ENCODE measurements at regions not wholly inside any gene's neighbourhood (a gene's known extent, or its start where the extent isn't known, plus 50 kb on each side); places are given as distances from the start of the nearest gene placed in this dataset.

DNA sequence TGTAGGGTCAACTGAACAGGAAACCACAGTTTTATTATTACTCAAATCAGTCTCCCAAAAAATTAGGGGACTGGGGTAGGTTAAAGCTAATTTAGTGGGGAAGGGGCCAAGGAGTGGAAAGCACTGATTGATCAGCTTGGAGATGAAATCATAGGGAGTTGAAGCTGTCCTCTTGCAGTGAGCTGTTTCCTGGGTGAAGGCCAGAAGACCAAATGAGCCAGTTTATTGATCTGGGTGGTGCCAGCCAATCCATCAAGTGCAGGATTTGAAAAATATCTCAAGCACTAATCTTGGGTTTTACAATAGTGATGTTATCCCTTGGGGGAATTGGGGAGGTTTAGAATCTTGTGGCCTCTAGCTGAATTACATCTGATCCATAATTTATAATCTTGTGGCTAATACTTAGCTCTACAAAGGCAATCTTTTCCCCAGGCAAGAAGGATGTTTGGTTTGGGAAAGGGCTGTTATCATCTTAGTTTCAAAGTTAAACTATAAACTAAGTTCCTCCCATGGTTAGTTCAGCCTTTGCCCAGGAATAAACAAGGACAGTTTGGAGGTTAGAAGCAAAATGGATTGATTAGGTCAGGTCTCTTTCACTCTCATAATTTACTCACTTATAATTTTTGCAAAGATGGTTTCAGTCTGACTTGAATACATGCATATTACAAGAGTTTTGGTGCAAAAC, 773.5 kb downstream of the XPNPEP1 start:
- Histone ChIP-seq H4K8ac (replicated peaks; ENCODE audit: insufficient read length, low read depth, low read length) (no peak overlapping the region), H3K9me3 (ENCODE audit: control insufficient read depth, low read depth, low read length) (no peaks in the 10 kb centered on the region)
- no peaks in the 10 kb centered on the region for H3K4me1 Mint-ChIP-seq

More for the DNA sequence above, 773.5 kb downstream of the XPNPEP1 start:
- no peak overlapping the region for H3K23ac ChIP-seq (ENCODE audit: insufficient read length, low read depth, low read length)
- no peak overlapping the region for H3K14ac ChIP-seq (ENCODE audit: insufficient read depth, low read length)
- H3K23me2 ChIP-seq (ENCODE audit: insufficient read length, low read depth, low read length, poor library complexity, severe bottlenecking), result no peaks in the 10 kb centered on the region
- no peaks in the 10 kb centered on the region for H3K27me3 Mint-ChIP-seq (ENCODE audit: low read depth)
- H3K56ac ChIP-seq (ENCODE audit: insufficient read length, low read depth, low read length), result no peak overlapping the region
- no peak overlapping the region for H3K9ac ChIP-seq (ENCODE audit: extremely low read depth, insufficient read length, low read length)
- H4K91ac ChIP-seq (ENCODE audit: insufficient read length, low read depth, low read length), result no peak overlapping the region
- H3K4me3 Mint-ChIP-seq, result no peak overlapping the region
- H3K4ac ChIP-seq (ENCODE audit: low read depth, low read length), result no peak overlapping the region
- no peak overlapping the region for H3K27ac Mint-ChIP-seq
- no peak overlapping the region for H2BK5ac ChIP-seq (ENCODE audit: insufficient read length, low read length)
- H2BK12ac ChIP-seq (ENCODE audit: insufficient read length, low read depth, low read length), result no peak overlapping the region
- H2AFZ ChIP-seq (ENCODE audit: low read length), result no peak overlapping the region
- H3T11ph ChIP-seq (ENCODE audit: low read length), result no peak overlapping the region
- H3K4me2 ChIP-seq (ENCODE audit: insufficient read depth, insufficient read length, low read length), result no peak overlapping the region
- H3K79me2 ChIP-seq (ENCODE audit: insufficient read depth, low read length), result no peaks in the 10 kb centered on the region
- H2BK15ac ChIP-seq (ENCODE audit: low read depth, low read length), result no peak overlapping the region
- H3K4me1 ChIP-seq (ENCODE audit: insufficient read depth, low read length), result no peaks in the 10 kb centered on the region
- H2BK120ac ChIP-seq (ENCODE audit: low read depth, low read length, poor library complexity, severe bottlenecking), result no peak overlapping the region
- no peak overlapping the region for H3K27ac ChIP-seq (ENCODE audit: insufficient read length, low read depth, low read length)
- no peak overlapping the region for H3K18ac ChIP-seq (ENCODE audit: insufficient read length, low read depth, low read length)
- H3K27me3 ChIP-seq (ENCODE audit: insufficient read depth, low read length), result no peaks in the 10 kb centered on the region
- no peak overlapping the region for H2BK20ac ChIP-seq (ENCODE audit: low read depth, low read length, poor library complexity, severe bottlenecking)
- H3K9me3 Mint-ChIP-seq, result peaks cover 0 to 2% of the 10 kb centered on the region in 2 experiments; a peak in 1 of 5 replicates
- DNase-seq, result no peak
- TF ChIP-seq, protein P1, sequence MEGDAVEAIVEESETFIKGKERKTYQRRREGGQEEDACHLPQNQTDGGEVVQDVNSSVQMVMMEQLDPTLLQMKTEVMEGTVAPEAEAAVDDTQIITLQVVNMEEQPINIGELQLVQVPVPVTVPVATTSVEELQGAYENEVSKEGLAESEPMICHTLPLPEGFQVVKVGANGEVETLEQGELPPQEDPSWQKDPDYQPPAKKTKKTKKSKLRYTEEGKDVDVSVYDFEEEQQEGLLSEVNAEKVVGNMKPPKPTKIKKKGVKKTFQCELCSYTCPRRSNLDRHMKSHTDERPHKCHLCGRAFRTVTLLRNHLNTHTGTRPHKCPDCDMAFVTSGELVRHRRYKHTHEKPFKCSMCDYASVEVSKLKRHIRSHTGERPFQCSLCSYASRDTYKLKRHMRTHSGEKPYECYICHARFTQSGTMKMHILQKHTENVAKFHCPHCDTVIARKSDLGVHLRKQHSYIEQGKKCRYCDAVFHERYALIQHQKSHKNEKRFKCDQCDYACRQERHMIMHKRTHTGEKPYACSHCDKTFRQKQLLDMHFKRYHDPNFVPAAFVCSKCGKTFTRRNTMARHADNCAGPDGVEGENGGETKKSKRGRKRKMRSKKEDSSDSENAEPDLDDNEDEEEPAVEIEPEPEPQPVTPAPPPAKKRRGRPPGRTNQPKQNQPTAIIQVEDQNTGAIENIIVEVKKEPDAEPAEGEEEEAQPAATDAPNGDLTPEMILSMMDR (conservative IDR thresholded peaks at IDR 0.05), result no peak
- H3K79me1 ChIP-seq (ENCODE audit: insufficient read depth, low read depth, low read length, poor library complexity, severe bottlenecking), result no peaks in the 10 kb centered on the region
- H3K36me3 Mint-ChIP-seq (ENCODE audit: insufficient read depth in 1 of 3, low read depth in 3 of 3), result no peaks in the 10 kb centered on the region
- H4K5ac ChIP-seq (ENCODE audit: insufficient read length, low read depth, low read length), result no peak overlapping the region
- H2AK5ac ChIP-seq (ENCODE audit: insufficient read length, low read length), result no peak overlapping the region
- H4K20me1 ChIP-seq (ENCODE audit: control insufficient read depth, insufficient read depth, insufficient read length), result no peaks in the 10 kb centered on the region

Data from H9 (cell line).